Activated CD4-positive, alpha-beta memory T cell treated with anti-CD3 and anti-CD28 coated beads, Interleukin-2, amount 10 ng/mL, durations not matched to agents 7 days and 5 days (primary cell): ENCODE measurements at regions not wholly inside any gene's neighbourhood (a gene's known extent, or its start where the extent isn't known, plus 50 kb on each side); places are given as distances from the start of the nearest gene placed in this dataset.

Experiments
- CTCF ChIA-PET: fragments of 350-600 bp; sonication (Branson Sonifier 250); formaldehyde crosslinking; loops from one replicate; lab custom pipeline; 2021; ENCODE audit warnings: antibody characterized with exemption, inconsistent platforms; lab: Charles Lee
- POLR2A ChIA-PET: fragments of 350-600 bp; sonication (Branson Sonifier 250); formaldehyde crosslinking; loops from one replicate; lab custom pipeline; 2021; ENCODE audit warnings: antibody characterized with exemption; lab: Charles Lee
- DNase-seq: peaks from one replicate; pipeline ENCODE4 v3.0.0-alpha.2; 2020
- H3K27ac Mint-ChIP-seq: one replicate; pipeline ENCODE4 v1.8.0; 2021; ENCODE audit warnings: mild to moderate bottlenecking, mixed read lengths
- H3K27me3 Mint-ChIP-seq: one replicate; pipeline ENCODE4 v1.8.0; 2021; ENCODE audit warnings: mixed read lengths
- H3K36me3 Mint-ChIP-seq: one replicate; pipeline ENCODE4 v1.8.0; 2021; ENCODE audit warnings: low read depth, mixed read lengths
- H3K4me1 Mint-ChIP-seq: one replicate; pipeline ENCODE4 v1.8.0; 2021; ENCODE audit warnings: mixed read lengths
- H3K4me3 Mint-ChIP-seq: one replicate; pipeline ENCODE4 v1.8.0; 2021; ENCODE audit warnings: mild to moderate bottlenecking, mixed read lengths
- H3K9me3 Mint-ChIP-seq: one replicate; pipeline ENCODE4 v1.8.0; 2021; ENCODE audit warnings: mixed read lengths

DNA sequence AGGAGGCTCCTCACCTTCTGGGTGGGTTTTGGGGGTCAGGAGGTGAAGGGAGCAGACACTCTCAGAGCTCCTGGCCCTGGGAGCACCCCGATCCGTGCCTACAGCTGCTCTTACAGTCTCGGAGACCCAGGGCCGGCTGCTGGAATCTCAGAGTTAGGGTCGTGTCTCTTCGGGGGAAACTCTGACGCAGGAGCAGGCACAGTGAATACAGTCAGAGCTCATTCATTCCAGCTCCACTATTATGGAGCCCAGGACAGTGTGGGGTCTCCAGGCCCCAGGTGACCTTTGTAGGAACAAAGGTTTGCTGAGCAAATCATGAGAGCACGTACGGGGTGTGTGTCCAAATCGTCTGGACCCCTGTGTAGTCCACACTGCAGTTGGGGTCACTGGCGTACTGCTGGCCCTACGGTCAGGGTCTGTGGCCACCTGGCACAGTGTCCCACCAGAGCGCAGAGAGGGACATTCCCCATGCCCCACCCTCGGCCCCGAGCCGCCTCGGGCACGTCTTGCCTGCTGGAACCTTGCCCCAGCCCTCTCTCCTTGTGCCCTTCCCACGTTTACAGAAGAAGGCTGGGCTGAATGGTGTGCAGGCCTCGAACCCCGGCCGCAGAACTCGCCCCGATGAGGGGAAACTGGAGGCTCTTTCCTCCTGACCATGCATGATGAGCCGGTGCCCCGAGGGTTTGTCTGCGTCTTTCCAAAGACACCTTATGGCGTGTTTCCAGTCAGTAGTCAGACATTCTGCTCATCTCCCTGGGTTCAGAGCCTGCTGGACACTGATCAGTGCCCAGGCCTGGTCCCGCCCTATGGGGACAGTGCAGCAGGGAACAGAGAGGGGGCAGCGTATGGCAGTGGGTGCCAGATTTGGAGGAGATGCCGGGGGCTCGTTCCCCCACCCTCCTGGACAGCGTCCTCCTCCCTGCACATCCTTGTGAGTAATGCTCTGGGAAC is 1166.6 kb downstream of the BRD1 start:
- ChIA-PET POLR2A (no interaction called here), CTCF (no interaction called here)
- H3K9me3 Mint-ChIP-seq = peaks cover 13% of the 10 kb centered on the region
- DNase-seq = no peak
- no peaks in the 10 kb centered on the region for H3K27me3 Mint-ChIP-seq
- no peak overlapping the region for H3K4me3 Mint-ChIP-seq
- H3K36me3 Mint-ChIP-seq = no peaks in the 10 kb centered on the region
- H3K4me1 Mint-ChIP-seq = no peaks in the 10 kb centered on the region
- H3K27ac Mint-ChIP-seq = no peak overlapping the region

DNA sequence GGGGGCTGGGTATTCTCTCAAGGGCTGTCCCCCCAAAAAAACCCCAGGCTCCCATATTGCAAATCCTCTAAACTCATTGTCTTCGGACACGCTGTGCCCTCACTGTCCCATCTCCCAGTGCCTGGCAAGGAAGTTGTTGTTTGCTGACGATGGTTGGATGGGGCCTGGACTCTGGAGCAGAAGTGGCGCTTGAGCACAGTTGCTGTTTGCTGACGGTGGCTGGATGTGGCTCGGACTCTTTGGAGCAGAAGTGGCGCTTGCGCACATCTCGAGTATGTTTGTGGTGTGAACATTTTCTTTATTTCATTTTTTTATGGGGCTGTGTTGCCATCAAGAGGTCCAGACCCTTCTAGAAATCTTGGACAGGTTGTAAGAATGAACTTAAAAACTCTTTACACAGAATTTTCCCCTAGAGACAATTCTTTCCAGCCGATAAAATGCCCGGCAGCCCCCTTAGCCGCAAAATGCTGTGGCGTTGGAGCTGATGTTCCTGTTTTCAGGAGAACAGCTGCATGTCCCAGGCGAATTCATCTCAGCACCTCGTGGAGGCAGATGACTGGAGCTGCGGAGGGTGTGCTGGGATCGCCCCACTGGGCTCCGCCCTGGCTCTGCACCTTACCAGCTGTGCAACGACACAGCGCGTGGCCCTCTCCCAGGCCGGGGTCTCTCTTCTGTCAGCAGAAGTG is 1167.4 kb downstream of the BRD1 start:
- ChIA-PET CTCF (no interaction called here), POLR2A (no interaction called here)
- no peak for DNase-seq
- Mint-ChIP-seq H3K4me3 (no peak overlapping the region), H3K27me3 (no peaks in the 10 kb centered on the region), H3K27ac (no peak overlapping the region), H3K4me1 (no peaks in the 10 kb centered on the region), H3K9me3 (peaks cover 10% of the 10 kb centered on the region), H3K36me3 (no peaks in the 10 kb centered on the region)

DNA sequence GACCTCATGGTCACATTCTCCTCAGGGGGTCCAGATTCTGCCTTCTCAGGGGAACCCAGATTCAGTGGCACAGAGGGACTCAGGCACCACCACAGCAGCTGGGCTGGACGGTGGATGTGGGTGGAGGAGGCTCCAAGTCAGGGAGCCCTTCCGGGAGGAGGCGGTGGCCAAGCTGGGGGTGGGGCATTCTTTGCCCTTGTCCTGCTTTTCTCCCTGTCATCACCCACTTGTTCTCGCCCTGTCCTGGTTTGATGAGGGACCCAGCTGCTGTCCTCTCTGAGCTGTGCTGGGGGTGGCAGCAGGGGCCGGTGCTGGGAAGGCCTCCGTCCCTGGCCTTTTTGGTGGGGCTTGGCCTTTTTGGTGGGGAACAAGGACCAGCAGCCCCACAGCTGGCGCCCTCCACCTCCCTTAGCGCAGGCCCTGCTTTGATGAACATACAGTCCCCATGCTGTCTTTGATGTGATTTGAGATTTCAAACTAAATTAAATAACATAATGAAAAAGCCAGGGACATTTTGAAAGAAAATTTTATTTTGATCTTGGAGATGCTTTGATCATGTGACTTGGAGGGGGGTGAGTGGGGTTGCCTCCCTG is 1168.2 kb downstream of the BRD1 start:
- Mint-ChIP-seq H3K4me1 (no peaks in the 10 kb centered on the region), H3K27me3 (no peaks in the 10 kb centered on the region), H3K36me3 (no peaks in the 10 kb centered on the region), H3K27ac (no peak overlapping the region), H3K9me3 (peaks cover 4% of the 10 kb centered on the region), H3K4me3 (no peak overlapping the region)
- DNase-seq = no peak
- ChIA-PET CTCF (no interaction called here), POLR2A (no interaction called here)

DNA sequence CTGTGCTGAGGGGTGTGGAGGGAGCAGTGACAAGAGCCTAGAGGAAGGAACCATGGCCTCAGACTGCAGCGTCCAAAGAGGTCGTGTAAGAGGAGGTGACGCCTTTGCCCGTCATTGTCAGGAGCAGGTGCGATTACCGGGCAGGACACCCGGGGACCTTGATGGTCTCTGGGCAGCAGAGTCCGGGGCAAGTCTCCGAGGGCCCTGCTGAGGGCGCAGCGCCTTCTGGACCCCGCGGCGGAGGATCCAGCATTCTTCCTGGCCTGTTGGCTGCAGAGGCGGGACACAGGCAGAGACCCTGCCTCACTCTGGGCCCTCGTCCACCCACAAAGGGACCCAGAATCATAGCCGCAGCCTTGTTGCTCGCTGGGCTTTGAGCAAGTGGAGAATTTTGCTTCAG is 1168.8 kb downstream of the BRD1 start:
- H3K9me3 Mint-ChIP-seq = no peaks in the 10 kb centered on the region
- H3K4me3 Mint-ChIP-seq = no peak overlapping the region
- POLR2A ChIA-PET = no interaction called here
- H3K4me1 Mint-ChIP-seq = no peaks in the 10 kb centered on the region
- no peaks in the 10 kb centered on the region for H3K36me3 Mint-ChIP-seq
- no peaks in the 10 kb centered on the region for H3K27me3 Mint-ChIP-seq
- DNase-seq = no peak
- CTCF ChIA-PET = no interaction called here
- no peak overlapping the region for H3K27ac Mint-ChIP-seq

DNA sequence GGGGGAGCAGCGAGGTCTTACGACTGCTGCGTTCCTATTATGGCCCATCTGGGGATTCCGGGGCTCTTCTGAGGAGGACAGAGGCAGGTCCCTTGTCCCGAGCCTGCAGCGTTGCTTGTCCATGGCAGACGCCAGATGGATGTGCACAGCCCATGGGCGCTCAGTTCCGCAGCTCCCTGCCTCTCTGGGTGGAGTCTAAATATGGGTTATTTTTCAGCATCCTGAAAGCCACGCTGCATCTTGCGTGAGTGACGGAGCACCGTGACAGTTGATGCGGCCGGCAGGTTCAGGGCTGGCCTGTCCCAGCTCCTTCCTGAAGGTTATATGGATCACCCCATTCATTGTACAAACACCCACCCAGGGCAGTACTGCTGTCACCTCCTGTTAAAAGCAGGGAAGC is 1169.4 kb downstream of the BRD1 start:
- Mint-ChIP-seq H3K36me3 (no peaks in the 10 kb centered on the region), H3K27me3 (no peaks in the 10 kb centered on the region), H3K4me3 (no peak overlapping the region), H3K4me1 (no peaks in the 10 kb centered on the region), H3K9me3 (no peaks in the 10 kb centered on the region), H3K27ac (no peak overlapping the region)
- POLR2A ChIA-PET = no interaction called here
- DNase-seq = no peak
- CTCF ChIA-PET = no interaction called here

DNA sequence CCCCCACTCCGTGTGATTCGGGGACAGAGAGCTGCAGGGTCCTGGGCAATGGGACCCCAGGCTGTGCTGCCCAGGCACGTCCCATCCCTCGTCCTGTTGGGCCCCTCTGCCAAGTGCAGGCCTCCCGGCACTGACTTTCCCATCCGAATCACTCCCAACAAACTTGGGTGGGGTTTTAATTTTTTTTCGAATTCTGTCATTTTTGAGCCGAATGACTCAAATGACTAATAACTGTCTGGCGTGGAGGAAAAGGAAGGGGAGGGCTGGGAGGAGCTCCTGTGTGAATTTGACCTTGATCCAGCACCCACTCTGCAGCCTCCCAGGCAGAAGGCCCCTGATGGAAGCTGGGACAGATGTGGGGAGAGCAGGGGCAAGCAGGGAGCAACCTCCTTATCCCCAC is 1173.2 kb downstream of the BRD1 start:
- CTCF ChIA-PET = no interaction called here
- POLR2A ChIA-PET = no interaction called here
- Mint-ChIP-seq H3K9me3 (no peaks in the 10 kb centered on the region), H3K4me1 (no peaks in the 10 kb centered on the region), H3K36me3 (no peaks in the 10 kb centered on the region), H3K4me3 (no peak overlapping the region), H3K27ac (no peak overlapping the region), H3K27me3 (no peaks in the 10 kb centered on the region)
- DNase-seq = no peak

DNA sequence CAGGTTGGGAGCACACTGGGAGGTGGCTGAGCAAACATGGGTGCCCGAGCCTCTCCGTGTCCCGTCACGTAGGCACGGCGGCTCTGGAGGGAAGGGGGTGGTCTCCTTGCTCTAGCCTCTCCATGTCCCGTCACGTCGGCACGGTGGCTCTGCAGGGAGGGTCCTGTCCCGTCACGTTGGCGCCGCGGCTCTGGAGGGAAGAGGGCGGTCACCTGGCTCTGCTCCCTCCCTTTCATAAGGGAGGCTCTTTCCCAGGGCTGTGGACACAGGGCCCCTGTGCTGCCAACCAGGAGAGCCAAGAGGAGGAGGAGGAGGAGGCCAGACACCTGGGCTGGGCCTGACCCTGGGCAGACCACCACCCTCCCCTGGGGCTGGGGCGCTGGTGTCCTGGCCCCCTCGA is 1173.7 kb downstream of the BRD1 start:
- no peak for DNase-seq
- Mint-ChIP-seq H3K27me3 (no peaks in the 10 kb centered on the region), H3K4me3 (no peak overlapping the region), H3K9me3 (no peaks in the 10 kb centered on the region), H3K36me3 (no peaks in the 10 kb centered on the region), H3K27ac (no peak overlapping the region), H3K4me1 (no peaks in the 10 kb centered on the region)
- ChIA-PET POLR2A (no interaction called here), CTCF (no interaction called here)

DNA sequence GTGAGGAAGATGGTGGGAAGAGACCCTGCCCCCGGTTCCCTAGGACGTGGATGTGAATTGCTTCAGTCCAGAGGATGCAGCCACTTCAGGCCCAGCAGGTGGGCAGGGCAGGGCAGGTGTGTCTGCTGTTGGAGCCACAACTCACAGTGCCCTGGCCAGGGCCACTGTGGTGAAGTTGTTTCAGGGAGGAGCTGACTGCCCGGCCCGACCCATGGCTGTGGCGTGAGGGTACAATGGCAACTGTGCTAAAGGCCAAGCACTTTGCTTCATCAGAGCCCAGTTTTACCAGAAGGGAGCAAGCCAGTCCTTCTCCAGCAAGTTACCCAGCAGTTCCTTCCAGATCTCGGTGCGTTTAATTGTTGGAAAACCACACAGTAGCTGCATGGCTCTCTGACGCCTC is 1174.4 kb downstream of the BRD1 start:
- POLR2A ChIA-PET = no interaction called here

DNA sequence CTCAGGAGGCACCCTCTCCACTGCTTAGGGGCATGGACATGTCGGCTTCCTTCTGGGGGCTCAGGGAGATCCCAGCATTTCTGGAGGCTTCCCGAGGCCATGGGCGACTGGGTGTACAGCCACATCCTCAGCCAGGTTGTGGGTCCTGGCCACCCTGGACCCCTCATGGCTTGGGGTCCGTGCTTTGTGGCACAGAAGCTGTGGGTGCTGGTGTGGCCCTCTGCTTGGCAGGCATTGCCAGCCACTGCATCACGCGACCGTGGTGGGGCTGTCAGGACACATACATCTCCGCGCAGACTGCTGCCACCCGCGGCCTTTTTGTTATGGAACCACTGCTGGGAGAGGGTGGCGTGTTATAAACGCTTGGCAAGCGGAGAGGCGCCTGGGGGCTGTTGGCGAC is 1174.9 kb downstream of the BRD1 start:
- Mint-ChIP-seq H3K9me3 (no peaks in the 10 kb centered on the region), H3K4me3 (no peak overlapping the region), H3K27ac (no peak overlapping the region), H3K36me3 (no peaks in the 10 kb centered on the region), H3K27me3 (no peaks in the 10 kb centered on the region), H3K4me1 (no peaks in the 10 kb centered on the region)
- CTCF ChIA-PET = no interaction called here
- DNase-seq = no peak
- POLR2A ChIA-PET = no interaction called here

More for the DNA sequence above, 1174.4 kb downstream of the BRD1 start:
- no peak for DNase-seq
- no peaks in the 10 kb centered on the region for H3K27me3 Mint-ChIP-seq
- H3K4me1 Mint-ChIP-seq = no peaks in the 10 kb centered on the region
- no peaks in the 10 kb centered on the region for H3K36me3 Mint-ChIP-seq
- CTCF ChIA-PET = no interaction called here
- H3K9me3 Mint-ChIP-seq = no peaks in the 10 kb centered on the region
- H3K27ac Mint-ChIP-seq = no peak overlapping the region
- no peak overlapping the region for H3K4me3 Mint-ChIP-seq

DNA sequence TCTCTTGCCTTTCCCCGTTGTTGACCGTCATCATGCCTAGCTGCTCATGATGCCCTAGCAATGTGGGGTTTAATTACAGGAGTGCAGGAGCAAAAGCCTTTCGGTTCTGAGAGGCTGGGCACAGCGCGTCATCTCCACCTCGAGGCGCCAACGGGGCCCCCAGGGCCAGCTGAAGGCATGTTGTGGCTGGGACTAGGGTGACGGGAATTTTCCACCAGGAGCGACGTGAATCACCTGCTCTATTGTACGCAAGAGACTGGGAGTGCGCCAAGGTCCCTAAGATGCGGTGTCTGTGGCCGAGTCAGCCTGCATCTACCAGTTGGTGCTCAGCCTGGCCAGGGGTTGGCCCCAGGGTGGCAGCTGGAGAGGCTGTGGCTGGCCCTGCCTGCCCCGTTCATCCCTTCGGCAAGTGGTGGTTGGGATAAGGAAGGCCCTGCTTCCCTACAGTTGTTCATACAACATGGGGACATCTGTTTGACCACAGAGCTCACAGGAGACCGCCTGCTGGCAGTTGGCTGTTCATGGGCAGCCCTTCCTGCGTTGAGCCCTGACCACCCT is 1175.6 kb downstream of the BRD1 start:
- POLR2A ChIA-PET = no interaction called here
- no peaks in the 10 kb centered on the region for H3K27me3 Mint-ChIP-seq
- CTCF ChIA-PET = no interaction called here
- DNase-seq = no peak
- H3K9me3 Mint-ChIP-seq = no peaks in the 10 kb centered on the region
- no peak overlapping the region for H3K27ac Mint-ChIP-seq
- no peaks in the 10 kb centered on the region for H3K36me3 Mint-ChIP-seq
- H3K4me1 Mint-ChIP-seq = no peaks in the 10 kb centered on the region
- H3K4me3 Mint-ChIP-seq = no peak overlapping the region

DNA sequence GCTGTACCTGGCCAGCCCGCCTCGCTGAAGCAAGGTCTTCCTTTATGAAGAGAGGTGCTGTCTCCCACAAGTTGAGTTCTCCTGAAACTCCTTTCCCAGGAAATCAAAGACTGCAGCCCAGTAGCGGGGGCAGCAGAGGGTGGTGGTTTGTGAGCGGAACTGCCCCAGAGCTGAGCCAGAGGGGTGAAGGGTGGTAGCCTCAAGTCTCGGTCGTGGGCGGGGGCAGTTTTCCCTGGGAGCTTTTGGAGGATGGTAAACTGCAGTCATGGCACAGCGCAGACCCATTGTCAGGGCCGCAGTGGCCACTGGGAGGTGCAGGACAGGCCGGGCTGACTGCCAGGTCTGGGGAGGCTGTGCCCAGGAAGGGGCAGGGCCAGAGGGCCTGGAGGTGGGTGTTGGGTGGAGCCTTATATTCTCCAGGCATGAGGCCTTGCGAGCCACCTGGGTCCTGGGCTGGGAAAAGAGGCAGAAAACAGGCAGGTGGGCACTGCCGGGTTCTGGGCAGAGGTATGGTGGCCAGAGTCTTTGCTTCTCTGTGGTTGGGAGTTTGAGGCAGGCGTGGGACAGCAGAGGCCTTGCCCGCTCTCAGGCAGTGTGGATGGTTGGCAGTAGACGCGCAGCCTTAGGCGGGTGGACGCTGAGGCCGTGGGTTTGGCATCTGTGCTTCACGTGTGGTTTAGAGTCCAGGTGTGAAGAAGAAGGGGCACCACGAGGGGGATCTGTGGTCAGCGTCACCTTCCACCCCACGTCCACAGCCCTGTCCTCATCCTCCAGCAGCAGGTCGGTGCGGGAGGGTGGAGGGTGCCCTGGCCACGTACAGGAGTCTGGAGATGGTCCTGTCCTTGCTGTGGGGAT is 1176.4 kb downstream of the BRD1 start:
- CTCF ChIA-PET = no interaction called here
- no peaks in the 10 kb centered on the region for H3K9me3 Mint-ChIP-seq
- no peaks in the 10 kb centered on the region for H3K36me3 Mint-ChIP-seq
- H3K4me1 Mint-ChIP-seq = no peaks in the 10 kb centered on the region
- no peaks in the 10 kb centered on the region for H3K27me3 Mint-ChIP-seq
- no peak overlapping the region for H3K4me3 Mint-ChIP-seq
- no peak for DNase-seq
- no peak overlapping the region for H3K27ac Mint-ChIP-seq
- POLR2A ChIA-PET = no interaction called here

DNA sequence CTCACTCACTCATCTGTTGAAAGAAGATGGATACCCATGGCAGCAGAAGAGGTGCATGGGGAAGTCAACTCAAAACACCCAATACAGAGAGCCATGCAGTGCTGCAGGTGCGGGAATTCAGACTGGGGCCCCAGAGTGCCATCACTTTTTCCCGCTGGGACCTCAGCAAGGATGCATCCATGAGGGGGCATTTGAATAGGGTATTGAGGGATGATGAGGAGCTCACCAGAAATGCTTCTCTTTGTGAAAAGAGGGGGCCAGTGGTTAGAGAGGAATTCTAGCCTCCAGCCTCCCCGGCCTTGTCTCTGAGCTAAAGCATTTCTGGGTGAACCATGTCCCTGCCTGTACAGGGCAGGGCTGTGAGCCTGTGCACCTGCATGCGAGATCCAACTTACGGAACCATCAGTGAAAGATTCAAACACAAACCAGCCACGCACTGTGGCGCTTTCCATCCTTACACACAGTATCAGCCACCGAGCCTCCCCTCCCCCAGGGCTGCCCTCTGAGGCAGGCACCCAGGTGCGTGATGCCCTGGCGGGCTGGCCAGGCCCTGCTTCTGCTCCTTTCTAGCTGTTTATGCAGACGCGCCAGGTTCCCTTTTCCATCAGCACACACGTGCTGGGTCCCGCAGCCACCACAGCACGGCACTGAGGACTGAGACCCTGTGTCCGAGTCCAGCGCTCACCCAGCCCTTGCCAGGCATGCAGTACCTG is 1177.2 kb downstream of the BRD1 start:
- Mint-ChIP-seq H3K27ac (no peak overlapping the region), H3K36me3 (no peaks in the 10 kb centered on the region), H3K4me3 (no peak overlapping the region), H3K9me3 (no peaks in the 10 kb centered on the region), H3K27me3 (no peaks in the 10 kb centered on the region), H3K4me1 (no peaks in the 10 kb centered on the region)
- DNase-seq = no peak
- CTCF ChIA-PET = no interaction called here
- POLR2A ChIA-PET = no interaction called here
